ENCODE measurements at regions not wholly inside any gene's neighbourhood (a gene's known extent, or its start where the extent isn't known, plus 50 kb on each side); places are given as distances from the start of the nearest gene placed in this dataset.
"Not testable (repeated sequence)": the region's sequence is repeated elsewhere in the genome, so short reads cannot be mapped to it uniquely, and the experiment has no call there.

GRCh38 chr15:30749048-30749447 lies 123.1 kb downstream of the ARHGAP11B start:
- not testable (repeated sequence) for TF ChIP-seq USF1 (IDR thresholded peaks at IDR 0.05; ENCODE audit: borderline replicate concordance, low read depth); SIN3A (IDR thresholded peaks at IDR 0.05; ENCODE audit: borderline replicate concordance, low read depth, low read length); CTCF (IDR thresholded peaks at IDR 0.05); FOXM1 (IDR thresholded peaks at IDR 0.05; ENCODE audit: low read depth)
- TF ChIP-seq, protein P1, sequence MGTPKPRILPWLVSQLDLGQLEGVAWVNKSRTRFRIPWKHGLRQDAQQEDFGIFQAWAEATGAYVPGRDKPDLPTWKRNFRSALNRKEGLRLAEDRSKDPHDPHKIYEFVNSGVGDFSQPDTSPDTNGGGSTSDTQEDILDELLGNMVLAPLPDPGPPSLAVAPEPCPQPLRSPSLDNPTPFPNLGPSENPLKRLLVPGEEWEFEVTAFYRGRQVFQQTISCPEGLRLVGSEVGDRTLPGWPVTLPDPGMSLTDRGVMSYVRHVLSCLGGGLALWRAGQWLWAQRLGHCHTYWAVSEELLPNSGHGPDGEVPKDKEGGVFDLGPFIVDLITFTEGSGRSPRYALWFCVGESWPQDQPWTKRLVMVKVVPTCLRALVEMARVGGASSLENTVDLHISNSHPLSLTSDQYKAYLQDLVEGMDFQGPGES (IDR thresholded peaks at IDR 0.05; ENCODE audit: low read depth, low read length), result not testable (repeated sequence)
